ENCODE measurements at regions not wholly inside any gene's neighbourhood (a gene's known extent, or its start where the extent isn't known, plus 50 kb on each side); places are given as distances from the start of the nearest gene placed in this dataset.

DNA sequence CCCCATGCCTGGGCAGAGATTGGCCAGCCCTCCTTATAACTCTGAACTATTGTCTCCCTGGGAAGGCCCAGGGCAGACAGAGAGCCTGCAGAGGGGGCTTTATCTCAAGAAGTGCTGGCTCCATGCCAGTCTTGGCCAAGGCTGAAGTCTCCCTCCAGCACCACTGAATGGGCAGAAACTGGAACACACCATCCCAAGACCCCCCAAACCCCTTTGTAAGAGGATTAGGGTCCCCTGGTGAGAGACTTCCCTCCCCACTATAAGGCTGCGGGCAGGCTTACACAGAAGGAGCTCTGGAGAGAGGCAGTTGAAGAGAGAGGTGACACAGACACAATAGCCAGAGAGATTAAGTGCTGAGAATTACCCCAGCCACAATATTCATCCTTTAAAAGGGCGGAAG is 97.2 kb downstream of the NAV1 start:
- no peaks in the 10 kb centered on the region for H3K9me3 ChIP-seq (replicated peaks; ENCODE audit: control insufficient read depth, insufficient read depth, low read length)
- 33% methylated on average over 2 of the region's 2 CpGs for WGBS (ENCODE audit: insufficient coverage, insufficient replicate concordance, low lambda C conversion rate, missing lambda C conversion rate)
- no peaks in the 10 kb centered on the region for H4K20me1 ChIP-seq (ENCODE audit: control insufficient read depth, insufficient read depth)
- RAD21 ChIA-PET (ENCODE audit: unreplicated experiment): no interaction called here
- H3K36me3 ChIP-seq (ENCODE audit: control insufficient read depth in 2 of 2, insufficient read depth in 2 of 2, low read length in 1 of 2): no peaks in the 10 kb centered on the region
- H3K4me1 ChIP-seq (ENCODE audit: control insufficient read depth, insufficient read depth, low read length): no peaks in the 10 kb centered on the region
- ATAC-seq (no peak), FAIRE-seq (no peak), DNase-seq (ENCODE audit: low read depth, low spot score) (no peak)
- SMC1A ChIA-PET (ENCODE audit: uncharacterized antibody, unreplicated experiment): interaction anchor here (1.0 kb wide), 1 partner anchor 77 kb away, joined by 3 read pairs; no protein-coding TSS in a partner anchor
- BruUV-seq (replicated peaks): no TSS peak
- TF ChIP-seq CHD4 (IDR thresholded peaks at IDR 0.05) (no peak), HCFC1 (IDR thresholded peaks at IDR 0.05; ENCODE audit: low read length) (no peak), REST (IDR thresholded peaks at IDR 0.05; ENCODE audit: low read depth, low read length) (no peak), ZNF622 (IDR thresholded peaks at IDR 0.05) (no peak), SRF (IDR thresholded peaks at IDR 0.05; ENCODE audit: low read depth in 2 of 2, low read length in 2 of 2) (no peak), SUZ12 (IDR thresholded peaks at IDR 0.05; ENCODE audit: unreplicated experiment) (no peak), HDGF (IDR thresholded peaks at IDR 0.05) (no peak), IKZF1 (conservative IDR thresholded peaks at IDR 0.05) (no peak)
- H3K9ac ChIP-seq (ENCODE audit: control insufficient read depth, insufficient read depth, low read length): no peak overlapping the region
- intact Hi-C loops (cut with micrococcal nuclease; ENCODE audit: unreplicated experiment): no loop called here
- CTCF ChIA-PET: no interaction called here
- peaks cover 0 to 2% of the 10 kb centered on the region in 2 experiments for H3K27me3 ChIP-seq (replicated peaks in 1 of 2; ENCODE audit: control insufficient read depth in 2 of 2, insufficient read depth in 2 of 2, low read length in 1 of 2)
- in situ Hi-C loops (cut with MboI): no loop called here
- no peak overlapping the region for H3K4me3 ChIP-seq
- POLR2A ChIA-PET: no interaction called here
- no peak overlapping the region for H3K27ac ChIP-seq (ENCODE audit: control insufficient read depth, insufficient read depth)
- H3K4me2 ChIP-seq (ENCODE audit: control insufficient read depth, insufficient read depth): no peak overlapping the region
- H2AFZ ChIP-seq (ENCODE audit: control insufficient read depth, low read depth, low read length): no peak overlapping the region
- H3K79me2 ChIP-seq (ENCODE audit: control insufficient read depth, insufficient read depth, low read length): no peaks in the 10 kb centered on the region

Data from GM12878 (cell line).